Glomerular endothelial cell (primary cell): ENCODE measurements at regions not wholly inside any gene's neighbourhood (a gene's known extent, or its start where the extent isn't known, plus 50 kb on each side); places are given as distances from the start of the nearest gene placed in this dataset.
"Not testable (repeated sequence)": the region's sequence is repeated elsewhere in the genome, so short reads cannot be mapped to it uniquely, and the experiment has no call there.

ENCODE experiments used
- DNase-seq: peaks from one replicate; pipeline ENCODE4 v3.0.0-alpha.2; 2011; ENCODE audit warnings: low read depth, low spot score; ENCODE audit errors: extremely low read depth

DNA sequence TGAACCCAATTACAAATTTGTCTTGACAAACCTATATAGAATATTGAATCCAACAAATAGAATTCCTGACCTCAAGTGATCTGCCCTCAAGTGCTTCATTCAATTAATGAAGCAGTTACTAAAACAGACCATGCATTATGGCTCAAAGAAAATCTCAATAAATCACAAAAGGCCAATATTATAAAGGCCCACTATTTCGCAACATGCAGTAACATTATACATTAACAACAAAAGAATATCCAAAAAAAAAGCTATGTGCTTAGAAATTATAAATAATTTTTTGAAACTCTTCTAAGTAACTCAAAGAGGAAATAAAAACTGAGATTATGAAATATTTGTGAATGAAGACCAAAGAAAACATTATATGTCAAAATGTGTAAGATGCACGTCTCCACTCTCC lies 177.7 kb downstream of the ZNF674 start:
- no peak for DNase-seq

DNA sequence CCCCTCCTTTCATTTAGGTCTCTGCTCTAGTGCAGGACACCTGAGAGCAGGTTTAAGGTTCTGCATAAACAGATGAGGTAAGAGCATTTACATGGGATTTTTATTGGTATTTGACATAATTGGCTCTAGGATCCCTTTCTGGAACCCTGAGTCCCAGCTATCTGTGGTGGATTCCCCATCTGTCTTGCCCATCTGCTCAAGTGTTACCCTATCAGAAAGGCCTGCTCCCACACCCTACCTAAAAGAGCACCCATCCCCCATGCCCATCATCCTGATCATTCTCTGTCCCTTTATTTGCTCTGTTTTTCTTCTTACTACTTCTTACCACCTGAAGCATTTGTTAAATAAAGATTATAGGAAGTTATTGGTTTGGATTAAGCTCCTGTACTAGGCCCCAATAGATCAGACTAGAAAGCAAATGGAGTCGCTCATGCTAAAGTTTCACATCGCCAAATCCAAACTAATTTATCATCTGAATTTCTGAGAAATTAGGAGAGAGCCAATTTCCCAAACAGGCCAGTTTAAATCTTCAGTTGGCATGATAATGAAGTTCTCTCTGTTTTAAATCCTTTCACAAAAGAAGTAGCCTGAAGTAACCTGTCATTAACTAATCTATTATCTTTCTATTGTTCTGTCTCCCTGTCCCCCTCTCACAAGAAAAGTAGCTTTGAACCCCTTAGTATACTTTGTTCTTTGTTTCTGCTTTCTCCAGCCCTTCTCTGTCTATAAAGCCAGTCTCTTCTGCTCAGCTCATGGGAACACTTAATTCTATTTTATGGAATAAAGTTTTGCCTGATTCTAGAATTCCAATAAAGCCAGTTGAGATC lies 178.6 kb downstream of the ZNF674 start:
- no peak for DNase-seq

DNA sequence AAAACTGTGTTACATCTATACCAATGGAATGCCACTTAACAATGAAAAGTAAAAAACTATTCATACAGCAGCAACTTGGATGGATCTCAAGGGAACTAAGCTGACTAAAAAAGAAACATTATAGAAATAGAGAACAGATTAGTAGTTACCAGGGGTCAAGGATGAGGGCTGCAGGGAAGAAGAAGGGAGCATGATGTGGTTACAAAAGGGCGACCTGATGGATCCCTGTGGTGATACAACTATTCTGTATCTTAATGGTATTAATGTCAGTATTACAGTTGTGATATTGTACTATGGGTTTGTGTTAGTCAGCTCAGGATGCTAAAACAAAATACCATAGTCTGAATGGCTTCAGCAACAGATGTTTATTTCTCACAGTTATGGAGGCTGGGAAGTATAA lies 190.7 kb downstream of the ZNF674 start:
- no peak for DNase-seq

DNA sequence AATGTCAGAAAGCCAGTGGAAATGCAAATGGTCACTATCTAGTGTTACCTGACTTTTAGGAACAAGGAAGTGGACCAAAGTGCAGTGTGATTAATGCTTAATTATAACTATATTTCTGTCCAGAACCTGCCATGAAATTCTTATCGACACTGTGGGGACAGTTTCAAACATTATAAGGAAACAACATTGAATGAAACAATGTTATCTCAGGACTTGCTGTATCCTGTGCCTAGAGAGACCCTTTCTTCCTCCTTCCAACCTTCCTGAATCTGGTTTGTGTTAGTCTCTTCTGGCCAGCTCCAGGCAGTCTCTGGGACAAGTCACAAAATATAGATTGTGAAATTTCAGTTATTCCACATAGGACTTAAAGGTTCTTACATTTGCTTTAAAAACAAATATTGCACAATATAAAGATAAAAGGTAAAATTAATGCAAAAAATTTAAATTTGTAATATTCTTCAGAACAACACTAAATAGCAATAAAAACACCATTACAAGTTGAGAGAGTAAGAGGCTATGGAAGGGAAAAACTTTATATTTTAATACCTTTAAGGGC lies 203.4 kb downstream of the ZNF674 start:
- no peak for DNase-seq

DNA sequence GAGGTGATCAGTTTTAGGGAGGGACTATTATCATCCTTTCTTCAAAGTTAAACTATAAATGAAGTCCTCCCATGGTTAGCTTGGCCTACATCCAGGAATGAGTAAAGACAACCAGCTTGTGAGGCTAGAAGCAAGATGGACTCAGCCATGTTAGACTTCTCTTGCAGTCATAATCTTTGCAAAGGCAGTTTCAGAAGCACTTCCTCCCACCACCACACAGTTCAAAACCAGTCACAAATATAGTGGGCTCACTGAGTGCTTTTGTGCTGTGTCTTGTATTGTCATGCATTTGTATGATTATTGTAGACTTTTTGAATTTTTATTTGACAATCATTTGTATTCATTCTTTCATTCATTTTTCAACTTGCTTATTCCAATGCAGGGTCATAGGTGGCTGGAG lies 204.5 kb downstream of the ZNF674 start:
- no peak for DNase-seq

DNA sequence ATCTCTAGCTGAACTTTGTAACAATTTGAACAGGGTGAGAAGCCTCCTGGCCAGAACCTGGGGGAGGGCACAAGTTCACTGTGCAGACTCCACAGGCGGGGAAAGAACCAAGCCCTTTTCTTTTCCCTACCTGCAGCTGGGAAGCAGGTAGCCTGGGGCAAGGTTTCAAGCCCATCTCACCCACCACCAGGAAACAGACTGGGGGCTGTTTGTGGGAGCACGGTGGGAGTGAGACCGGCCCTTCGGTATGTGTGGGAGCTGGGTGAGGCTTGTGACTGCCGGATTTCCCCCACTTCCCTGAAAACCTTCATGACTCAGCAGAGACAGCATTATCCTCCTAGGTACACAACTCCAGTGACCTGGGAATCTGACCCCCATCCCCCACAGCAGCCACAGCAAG lies 211.7 kb downstream of the ZNF674 start:
- DNase-seq, result no peak

DNA sequence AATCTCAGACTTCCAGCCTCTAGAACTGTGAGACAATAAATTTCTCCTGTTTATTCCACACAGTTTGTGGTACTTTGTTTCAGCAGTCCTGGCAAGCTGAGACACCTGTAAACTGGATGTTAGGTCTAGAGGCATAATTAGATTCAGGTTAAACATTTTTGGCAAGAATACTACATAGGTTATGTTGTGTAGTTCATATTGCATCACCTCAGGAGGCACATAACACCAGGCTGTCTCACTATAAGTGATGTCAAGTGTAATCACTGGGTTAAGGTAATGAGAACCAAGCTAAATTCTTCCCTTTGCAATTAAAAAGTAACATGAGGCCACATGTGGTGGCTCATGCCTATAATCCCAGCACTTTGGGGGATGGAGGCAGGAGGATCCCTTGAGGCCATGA lies 214.2 kb downstream of the ZNF674 start:
- no peak for DNase-seq

DNA sequence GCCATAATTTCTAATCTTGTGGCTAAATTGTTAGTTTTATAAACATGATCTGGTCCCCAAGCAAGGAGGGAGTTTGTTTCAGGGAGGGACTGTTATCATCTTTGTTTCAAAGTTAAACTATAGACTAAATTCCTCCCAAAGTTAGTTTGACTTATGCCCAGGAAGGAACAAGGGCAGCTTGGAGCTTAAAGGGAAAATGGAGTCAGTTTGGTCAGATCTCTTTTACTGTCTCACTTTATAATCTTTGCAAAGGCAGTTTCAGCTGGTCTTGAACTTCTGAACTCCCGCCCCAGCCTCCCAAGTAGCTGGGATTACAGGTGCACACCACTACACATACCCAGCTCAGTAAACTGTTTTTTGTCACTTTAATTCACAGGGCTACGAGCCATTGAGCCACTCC lies 214.7 kb downstream of the ZNF674 start:
- no peak for DNase-seq

DNA sequence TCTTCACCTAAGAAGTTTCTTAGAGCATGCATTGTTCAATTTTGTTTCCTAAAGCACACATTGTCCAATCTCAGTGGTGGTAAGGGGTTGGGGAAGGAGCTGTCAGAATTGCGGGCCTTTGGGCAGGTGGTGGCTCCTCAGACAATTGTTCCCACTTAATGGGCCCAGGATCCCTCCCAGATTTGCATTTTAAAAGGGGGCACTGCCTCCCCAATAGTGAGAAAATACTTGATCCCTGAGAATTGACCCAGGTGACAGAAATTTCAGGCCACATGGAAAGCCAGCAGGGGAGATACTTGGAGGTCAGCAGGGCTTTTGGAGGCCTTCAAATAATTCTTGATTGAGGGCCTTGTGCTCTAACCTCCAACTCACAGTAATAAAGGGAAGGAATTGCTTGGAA lies 217.1 kb downstream of the ZNF674 start:
- no peak for DNase-seq

DNA sequence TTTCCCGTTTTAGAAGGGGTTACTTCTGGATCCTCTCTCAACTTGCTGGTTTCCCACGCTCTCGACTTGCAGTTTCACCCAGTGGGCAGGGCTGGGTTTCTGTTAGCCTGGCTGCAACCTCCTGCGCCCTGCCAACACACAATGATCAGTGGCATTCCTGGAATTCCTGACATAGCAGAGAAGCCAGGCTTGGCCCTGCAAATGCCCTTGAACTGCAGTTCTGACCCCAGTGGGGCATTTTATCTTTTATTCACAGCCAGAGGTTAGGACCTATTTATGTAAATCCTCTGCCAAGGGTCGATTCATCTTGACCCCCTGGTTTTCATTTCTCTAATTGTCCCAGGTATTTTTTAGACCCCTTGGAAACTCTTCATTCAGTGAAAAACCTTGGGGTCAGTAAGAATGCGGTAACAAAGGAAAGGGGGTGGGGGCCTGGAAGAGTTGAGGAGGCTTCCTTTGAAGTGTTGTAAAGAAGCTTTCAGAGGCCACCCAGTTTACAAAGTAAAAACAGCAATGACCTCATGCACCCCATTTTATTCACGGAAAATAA lies 217.6 kb downstream of the ZNF674 start:
- no peak for DNase-seq

DNA sequence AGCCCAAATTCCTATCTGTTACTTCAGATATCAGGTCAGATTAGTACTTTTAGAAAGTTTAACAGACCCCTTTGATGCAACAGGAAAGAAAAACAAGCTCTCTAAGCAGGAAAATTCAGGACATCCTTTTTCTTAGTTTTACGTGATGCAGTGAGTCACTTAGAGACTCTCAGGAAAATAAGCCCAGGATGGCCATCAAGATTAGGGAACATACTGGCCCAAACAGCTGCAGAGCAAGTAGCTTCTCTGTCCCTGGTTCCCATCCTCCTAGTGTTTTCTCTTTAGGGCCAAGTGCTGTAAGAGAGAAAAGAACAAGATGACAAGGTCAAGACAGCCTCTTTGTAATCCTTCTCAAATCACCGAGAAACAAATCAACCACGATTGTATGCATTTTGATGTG lies 219.1 kb downstream of the ZNF674 start:
- no peak for DNase-seq

DNA sequence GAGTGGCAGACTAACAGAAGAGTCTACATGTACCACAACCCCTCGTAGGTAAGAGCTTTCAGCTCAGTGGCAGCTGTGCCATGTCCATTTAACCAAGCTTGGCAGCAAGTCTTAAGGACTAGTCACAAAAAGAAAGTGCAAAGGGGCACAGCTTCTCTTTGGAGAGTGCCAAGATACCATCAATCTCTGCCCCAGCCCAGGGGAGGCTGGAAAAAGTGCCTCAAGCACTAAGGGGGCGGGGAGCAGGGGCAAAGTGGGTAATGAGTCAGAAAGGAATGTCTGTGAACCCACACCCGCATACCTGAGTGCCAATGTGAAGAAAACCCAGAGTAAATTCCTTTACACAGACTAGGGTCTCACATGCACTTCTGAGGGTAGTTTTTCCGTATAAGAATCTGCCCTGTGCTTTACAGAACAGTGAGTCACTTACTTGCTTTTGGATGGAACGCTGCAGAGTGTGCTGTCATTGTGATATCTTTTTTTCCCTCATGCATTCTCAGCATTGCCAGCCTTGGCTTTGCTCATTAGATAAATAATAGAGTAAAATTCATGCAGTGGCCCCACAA lies 219.8 kb downstream of the ZNF674 start:
- DNase-seq, result no peak

DNA sequence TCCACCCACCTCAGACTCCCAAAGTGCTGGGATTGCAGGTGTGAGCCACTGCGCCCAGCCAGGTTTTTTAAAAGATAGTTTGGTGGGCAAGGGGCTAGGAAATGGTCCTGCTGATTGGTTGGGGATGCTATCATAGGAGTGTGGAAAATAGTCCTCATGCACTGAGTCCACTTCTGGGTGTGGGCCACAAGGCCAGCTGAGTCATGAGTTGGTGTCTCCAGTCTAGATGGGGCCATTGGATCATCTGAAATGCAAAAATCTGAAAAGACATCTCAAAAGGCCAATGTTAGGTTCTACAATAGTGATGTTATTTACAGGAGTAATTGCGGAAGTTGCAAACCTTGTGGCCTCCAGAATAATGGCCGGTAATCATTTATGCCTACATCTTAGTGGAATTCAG lies 221.1 kb downstream of the ZNF674 start:
- DNase-seq, result no peak

DNA sequence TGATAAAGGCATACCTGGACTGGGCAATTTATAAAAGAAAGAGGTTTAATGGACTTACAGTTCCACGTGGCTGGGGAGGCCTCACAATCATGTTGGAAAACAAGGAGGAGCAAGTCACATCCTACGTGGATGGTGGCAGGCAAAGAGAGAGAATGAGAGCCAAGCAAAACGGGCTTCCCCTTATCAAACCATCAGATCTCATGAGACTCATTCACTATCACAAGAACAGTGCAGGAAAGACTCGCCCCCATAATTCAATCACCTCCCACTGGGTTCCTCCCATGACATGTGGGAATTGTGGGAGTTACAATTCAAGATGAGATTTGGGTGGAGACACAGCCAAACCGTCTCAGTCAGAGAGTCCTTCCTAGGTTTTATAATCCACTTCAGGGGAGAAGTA lies 222.3 kb downstream of the ZNF674 start:
- DNase-seq, result not testable (repeated sequence)

DNA sequence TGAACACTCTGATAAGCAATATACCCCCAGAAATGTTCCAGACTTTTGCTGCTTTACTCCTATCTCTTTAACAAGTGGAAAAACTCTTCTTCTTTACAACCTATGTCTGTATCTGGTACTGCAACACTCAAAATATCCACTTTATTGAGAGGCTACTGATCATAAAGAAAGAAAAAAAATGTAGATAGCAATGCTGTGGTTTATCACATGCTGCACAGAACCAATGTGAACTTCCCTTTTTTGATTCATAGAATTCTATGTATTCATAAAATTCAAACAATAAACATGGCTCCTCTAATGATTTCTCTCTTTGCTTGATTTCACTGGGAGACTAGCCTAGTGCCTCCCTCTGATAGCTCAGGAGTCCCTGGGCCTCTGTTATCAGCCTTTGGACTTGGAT lies 223.5 kb downstream of the ZNF674 start:
- no peak for DNase-seq

DNA sequence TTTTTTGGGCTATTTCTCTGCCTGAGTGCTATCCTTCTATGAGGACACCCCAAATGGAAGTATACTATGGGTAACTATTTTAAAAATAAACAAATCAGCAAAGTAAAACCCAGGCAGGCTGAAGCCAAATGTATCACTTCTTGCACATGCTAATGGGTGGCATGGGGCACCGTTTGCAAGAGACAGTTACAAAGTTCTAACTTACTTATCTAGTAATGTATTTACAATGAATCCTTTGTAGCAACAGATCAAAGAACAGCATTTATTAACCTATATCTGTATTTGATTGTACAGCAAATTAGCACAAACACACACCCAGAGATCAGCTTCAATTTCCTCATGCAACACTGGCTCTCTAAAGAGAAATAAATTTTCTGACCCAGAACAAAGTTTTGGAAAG lies 225.5 kb downstream of the ZNF674 start:
- DNase-seq, result no peak

DNA sequence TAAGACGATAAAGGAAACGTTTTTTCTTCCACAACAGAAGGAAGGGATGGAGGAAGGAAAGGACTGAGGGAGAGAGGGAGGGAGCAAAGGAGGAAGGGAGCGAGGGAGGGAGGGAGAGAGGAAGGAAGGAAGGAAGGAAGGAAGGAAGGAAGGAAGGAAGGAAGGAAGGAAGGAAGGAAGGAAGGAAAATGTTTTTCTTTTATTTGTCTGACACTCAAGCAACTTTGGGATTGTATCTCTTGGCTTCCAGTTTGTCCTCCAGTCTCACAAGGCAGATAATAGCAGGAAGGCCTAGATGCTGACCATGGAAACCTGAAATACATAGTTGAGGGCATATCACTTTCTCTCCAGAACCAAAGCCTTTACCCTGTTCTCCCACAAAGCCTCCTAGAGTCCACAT lies 226.7 kb downstream of the ZNF674 start:
- no peak for DNase-seq

DNA sequence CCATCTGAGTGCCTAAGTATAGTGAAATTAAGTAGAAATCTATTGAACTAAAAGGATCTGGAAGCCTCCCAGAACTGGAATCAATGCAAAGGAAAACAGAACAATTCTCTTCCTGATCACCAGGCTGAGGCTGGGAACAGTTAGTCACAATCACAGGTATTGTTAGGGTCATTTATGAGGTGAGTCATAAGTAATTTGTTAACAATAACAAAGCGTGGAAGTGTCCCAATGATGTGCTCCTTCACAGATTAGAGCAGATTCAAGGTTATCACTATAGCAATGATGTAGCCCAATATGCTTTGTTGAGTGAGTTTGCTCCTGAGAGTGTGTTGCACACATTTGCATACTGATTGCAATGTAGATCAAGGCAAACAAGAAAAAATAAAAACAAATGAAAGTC lies 228.1 kb downstream of the ZNF674 start:
- no peak for DNase-seq

DNA sequence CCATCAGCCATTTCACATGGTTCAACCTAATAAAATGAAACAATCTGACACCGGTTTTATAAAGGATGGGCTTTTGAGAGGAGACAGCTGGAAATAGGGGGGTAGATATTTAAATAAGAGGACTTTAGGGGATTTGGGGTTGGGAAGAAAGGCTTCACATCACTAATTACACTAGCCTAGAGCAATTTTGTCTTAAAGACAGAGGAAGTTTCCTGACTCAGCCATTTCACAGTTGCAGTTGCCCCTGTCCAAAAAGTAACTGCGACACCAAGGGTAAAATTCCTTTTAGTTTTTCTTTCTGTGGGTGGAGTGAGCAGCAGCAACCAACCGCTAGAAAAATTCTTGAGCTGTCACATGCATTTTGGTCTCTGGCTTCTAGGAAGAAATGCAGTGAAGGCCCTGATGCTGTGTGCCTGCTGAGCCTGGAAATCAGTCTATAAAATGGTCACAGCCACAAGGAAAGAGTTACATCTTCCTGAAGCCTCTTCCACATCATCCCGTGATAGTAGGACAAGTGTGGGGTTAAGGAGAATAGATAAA lies 233.6 kb downstream of the ZNF674 start:
- no peak for DNase-seq

DNA sequence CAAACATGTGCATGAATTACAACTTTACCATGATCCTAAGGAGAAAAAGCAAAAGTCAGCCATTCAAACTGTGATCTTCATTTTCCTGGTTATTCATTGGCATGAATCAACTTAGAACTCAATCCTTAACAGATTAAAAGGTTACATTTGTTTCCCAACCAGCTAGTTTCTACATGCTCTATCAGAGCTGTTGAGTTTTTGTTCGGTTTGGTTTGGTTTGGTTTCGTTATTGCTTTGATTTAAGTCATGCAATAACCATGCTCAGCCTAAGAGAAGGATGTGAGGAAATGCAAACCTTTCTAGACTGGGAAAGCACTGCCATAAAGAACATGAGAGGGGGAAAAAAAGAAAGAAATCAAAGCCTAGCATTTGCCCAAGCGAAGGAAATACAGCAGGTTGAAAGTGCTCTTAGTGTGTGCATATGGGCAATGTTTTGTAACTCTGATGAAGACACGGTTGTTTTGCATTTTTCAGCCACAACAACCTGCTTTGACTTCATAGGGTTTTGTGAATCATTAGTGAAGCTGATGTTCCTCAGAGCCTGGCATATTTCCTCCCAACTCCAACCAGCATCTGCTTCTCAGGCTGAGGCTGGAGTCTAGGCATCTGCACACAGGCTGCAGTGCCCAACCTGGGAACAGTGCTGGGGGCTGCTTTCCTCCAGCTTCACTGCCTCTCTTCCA lies 234.3 kb downstream of the ZNF674 start:
- no peak for DNase-seq

DNA sequence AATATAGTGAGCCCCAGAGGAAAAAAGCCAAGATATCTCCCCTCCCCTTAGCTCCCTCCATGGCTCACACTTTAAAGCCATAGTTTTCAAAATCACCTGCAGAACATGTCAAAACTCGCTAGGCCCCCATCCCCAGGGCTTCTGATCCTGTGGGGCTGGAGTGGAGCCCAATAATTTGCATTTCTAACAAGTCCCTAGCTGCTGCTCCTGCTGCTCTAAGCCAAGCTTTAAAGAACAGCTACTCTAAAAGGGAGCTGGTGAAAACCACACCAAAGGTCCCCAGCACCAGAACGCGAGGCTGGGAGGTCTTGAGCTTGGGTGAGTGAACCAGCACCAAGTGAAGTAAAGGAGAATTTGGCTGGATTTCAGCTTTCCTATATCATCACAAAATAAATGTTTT lies 237.1 kb downstream of the ZNF674 start:
- no peak for DNase-seq
